NCI-H1092 treated with DMSO at 0.1 percent for 48 hours (cell line): ENCODE measurements at regions not wholly inside any gene's neighbourhood (a gene's known extent, or its start where the extent isn't known, plus 50 kb on each side); places are given as distances from the start of the nearest gene placed in this dataset.
"Not testable (repeated sequence)": the region's sequence is repeated elsewhere in the genome, so short reads cannot be mapped to it uniquely, and the experiment has no call there.

Source experiments
- DNase-seq: peaks from one replicate; lab custom pipeline; 2025; lab: John Stamatoyannopoulos, UW

DNA sequence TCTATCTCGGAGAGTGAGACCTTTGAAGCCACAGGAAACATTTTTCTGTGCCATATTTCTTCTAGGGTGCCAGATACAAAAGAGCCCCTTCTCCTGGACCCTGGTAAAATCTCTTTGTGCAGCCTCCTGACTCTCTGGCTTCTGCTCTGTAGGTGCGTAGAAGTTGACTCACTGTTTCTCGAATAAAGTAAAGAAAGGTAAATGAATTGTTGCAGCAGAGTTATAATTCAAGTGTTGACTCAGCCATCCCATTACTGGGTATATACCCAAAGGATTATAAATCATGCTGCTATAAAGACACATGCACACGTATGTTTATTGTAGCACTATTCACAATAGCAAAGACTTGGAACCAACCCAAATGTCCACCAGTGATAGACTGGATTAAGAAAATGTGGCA is 371.0 kb downstream of the OSTF1 start:
- not testable (repeated sequence) for DNase-seq

DNA sequence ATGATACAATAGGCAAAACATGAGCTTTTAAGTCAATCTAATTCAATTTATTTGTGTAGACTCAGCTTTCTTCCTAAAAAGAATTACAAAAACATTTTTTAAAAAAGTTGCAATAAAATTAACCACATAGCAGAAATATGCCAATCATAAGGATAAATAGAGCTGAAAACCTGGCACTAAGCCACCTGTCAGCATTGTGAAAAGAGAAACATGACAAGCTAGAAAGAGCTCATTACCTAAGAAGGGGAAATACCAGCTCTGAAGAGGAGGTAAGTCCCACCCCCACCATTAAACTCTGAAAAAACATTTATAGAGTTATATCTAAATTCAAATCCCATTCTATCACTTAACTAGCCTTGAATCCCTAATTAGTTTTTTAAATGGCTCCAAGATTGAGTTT is 372.9 kb downstream of the OSTF1 start:
- DNase-seq = no peak

DNA sequence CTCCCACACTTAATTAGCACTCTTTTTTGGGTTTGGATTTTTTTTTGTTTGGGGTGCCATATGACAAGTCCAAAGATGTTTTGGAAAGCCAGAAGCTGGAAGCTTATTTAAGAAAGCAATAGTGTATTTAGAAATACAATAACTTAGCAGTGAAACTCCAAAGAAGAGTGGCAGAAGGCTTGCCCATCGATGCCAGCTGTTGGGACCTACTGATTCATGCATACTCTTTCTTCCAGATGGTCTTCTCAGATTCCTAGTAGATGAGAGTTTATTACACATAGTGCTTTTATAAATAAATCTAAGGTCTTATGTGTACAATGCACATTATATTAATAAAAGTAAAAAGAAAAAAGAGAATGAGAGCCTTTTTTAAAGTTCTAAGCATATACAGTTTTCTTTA is 374.6 kb downstream of the OSTF1 start:
- no peak for DNase-seq

DNA sequence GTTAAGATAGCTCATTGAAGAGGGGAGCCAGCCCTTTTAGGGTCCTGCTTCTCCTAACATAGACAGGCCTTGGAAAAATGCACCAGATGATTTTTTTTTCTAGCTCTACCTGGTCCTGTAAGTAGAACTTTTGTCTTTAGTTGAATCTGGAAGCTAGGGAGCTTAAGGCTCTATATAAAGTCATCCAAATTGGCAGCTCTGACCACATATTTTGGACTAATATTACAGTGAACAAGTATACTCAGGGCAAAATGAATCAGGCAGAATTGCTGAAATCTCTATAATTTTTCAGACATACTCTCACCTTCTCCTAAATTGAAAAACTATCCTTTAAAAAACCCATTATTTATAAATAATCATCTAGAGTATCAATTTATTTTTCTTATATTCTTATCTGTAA is 375.6 kb downstream of the OSTF1 start:
- no peak for DNase-seq

DNA sequence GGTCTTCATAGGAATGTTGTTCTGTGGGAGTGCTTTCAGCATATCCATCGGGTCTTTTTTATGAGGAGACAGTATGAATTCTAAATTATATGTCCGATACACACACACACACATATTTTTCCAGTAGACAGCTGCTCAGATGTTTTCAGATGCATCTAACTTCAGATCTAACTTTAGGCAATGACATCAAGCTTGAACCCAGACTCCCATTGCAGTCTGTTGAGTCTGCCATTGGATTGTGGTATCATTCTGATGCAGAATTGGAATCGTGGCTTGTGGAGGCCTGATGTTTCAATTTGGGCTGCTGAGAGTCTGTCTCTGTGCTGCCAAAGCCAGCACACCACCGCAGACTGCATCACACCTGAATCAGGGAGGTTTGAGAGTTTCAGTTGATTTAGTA is 376.4 kb downstream of the OSTF1 start:
- no peak for DNase-seq

DNA sequence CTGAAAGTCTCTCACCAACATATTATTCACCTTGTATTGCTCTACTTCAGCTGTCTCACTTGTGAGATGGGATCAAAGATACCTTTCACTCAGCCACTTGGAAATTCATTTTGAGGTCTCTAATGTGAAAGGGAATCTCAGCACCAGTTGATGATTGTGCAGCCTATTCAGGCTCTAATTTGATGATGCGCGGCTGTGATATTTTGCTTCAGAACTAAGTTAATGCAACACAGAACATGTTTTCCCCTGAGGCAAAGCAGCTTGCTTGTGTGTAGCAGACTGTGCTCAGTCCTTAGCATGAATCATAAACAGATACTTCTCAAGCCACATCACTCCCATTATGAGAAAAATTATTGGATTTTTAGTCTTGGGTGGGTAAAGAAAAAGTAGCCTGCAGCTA is 378.8 kb downstream of the OSTF1 start:
- no peak for DNase-seq

DNA sequence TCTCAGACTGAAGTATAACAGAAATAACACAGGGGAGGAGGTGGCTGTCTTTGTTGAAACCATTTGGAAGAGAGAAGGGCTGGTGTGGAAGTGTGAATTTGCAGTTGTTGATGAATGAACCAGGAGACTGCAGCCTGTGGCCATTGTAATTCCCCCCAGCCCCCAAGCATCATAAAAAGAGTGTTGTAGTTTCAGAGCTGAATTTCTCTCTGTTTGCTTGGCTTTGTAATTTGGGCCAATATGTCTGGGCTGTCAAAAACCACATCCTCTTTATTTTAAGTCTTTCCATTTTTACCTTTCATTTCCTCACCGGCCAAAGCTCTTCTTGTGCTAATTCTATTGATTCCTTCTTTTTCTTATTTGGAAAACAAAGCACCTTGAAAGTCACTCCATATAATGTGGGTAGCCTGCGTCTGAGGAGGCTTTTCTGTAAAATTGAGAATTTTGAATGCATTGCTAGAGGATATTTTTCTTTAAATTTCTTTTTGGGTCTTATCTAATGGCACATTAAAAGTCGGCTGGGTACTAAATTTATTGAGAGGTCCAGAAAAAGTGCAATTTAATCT is 383.3 kb downstream of the OSTF1 start:
- DNase-seq = no peak

DNA sequence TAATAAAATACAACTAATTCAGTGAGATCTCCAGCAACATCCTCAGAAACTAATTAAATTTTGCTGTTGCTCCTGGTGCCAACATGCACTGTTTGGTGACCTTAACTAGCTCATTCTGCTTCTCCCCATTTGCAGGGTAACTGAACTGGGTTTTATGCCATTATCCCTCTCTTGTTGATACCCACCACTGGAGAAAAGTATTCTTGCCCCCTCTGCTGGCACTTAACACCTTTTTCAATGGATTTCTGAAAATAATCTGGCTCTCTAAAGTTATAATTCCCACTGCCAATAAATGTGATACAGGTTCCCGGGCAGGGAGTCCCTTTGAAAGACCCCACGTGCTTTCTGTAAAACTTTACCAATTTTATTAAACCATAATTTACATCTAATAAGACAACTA is 394.3 kb downstream of the OSTF1 start:
- no peak for DNase-seq

DNA sequence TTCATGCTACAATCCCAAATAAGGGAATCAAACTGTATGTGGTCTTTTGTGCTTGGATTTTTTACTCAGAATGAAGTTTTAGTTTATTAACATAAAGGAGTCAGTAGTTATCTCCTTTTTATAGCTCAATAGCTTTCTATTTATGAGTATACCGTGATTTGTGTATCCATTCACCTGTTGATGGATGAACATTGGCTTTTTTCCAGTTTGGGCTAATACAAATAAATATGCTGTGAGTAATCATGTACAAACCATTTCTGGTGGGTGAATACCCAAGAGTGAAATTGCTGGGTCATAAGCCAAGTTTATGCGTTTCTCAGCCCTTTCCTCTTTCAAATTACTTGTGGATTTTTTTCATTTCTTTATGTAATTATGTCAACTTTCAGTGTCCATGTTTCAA is 395.3 kb downstream of the OSTF1 start:
- no peak for DNase-seq

DNA sequence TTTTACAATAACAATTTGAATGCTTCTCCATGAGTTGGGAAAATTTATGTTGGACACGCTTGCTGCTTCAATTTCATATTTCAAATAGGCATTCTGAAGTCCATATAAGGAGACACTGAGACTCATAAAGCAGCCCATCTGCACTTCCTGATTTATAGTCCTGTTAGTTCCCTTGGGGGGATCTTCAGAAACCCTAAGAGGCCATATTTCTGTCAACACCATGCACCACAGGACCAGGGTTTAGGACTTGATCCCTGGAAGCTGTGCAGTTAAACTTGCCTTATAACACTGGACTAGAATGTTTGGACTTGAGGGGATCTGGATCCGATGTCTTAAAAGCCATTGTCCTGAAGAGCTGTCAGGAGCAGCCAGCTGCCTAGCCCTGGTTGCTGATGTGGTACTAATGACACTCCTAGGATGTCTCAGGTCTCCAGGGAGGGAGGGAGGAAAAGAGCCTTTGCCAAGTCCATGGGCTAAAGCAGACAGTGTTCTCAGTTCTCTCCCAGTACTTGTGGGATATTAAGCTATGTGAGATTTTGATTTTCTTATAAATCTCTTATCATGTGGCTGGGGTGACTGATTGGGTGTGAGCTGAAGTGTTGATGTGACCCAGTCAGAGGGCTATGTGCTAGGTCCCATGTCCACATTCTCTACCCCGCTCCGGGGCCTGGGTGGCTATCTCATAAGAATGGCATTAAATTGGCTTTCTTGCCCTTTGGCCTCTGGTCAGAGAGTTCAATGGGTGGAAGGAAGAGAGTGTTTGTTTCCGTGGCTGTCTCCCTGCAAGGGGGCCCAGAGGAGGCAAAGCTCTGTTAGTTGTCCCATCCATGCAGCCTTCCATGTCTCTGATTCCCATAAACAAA is 399.8 kb downstream of the OSTF1 start:
- peak; percentile 14 for DNase-seq

DNA sequence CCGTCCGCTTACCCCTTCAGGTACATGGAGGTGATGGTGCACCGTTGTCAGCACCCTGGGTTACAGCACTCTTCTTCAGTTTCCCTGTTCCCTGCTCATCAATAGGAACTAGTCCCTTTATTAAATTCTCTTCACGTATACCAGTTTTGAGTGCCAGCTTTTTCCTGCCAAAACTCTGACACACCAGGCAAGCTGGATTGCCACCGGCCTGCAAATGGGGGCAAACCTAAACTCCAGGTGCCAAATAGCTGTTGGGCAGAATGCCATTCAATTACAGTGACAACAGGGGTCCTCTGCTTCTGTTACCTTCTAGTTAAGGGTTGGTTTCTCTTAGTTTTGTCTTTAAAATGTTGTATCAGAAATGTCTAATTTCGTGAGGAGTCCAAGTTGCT is 400.4 kb downstream of the OSTF1 start:
- DNase-seq = peak; percentile 46

DNA sequence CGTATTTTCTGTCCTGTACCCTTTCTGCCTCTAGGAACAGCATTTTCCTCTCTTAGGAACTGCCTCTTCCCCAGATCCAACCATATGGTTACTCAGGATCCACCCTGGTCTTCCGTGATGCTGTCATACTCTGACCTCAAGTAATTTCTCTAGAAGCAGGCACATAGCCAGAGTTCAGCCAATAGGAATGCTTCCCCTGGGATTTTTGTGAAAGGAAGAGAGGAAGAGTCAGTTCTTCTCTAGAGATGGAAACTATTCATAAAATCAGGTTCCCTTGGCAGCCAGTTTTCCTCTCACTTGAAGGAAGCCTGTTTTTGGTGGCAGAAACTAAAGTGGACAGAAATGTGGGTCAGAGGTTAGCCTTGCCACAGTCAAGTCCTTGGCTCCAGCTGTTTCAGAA is 400.1 kb upstream of the PCSK5 start:
- no peak for DNase-seq

DNA sequence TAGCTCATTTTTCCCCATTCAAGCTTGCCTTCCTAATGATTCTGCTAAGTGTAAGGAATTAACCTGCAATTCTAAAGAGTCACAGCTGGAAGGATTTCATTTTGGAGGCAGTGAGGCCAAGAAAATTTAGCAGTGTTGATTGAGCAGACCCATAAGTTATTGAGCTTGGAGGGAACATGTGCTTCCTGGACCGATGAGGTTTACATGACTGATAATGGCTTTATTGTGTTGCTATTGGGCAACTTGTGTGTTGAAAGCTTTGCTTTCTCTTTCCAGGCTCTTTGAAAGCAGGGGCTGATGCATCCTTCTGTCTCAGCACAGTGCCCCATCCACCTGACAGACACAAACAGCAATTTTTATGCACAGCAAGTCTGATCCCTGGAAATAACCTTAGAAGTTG is 398.9 kb upstream of the PCSK5 start:
- no peak for DNase-seq

DNA sequence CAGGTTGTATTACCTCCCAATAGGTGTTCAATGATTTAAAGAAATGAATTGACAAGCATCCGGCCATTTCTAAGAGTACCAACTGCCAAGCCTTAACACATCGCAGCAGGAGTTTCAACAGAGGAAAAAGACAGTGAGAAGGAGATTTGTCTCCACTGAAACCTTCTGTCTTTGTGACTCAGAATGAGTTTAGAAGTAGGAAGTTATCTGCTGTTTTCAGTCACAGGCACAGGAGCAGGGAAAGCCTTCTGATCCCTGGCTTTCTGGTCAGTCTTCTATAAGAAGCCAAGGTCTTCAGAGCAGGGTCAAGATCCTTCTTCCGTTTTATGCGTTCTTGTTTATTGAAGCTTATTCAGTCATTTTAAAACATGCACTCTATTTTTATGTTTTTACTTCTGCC is 390.7 kb upstream of the PCSK5 start:
- no peak for DNase-seq

DNA sequence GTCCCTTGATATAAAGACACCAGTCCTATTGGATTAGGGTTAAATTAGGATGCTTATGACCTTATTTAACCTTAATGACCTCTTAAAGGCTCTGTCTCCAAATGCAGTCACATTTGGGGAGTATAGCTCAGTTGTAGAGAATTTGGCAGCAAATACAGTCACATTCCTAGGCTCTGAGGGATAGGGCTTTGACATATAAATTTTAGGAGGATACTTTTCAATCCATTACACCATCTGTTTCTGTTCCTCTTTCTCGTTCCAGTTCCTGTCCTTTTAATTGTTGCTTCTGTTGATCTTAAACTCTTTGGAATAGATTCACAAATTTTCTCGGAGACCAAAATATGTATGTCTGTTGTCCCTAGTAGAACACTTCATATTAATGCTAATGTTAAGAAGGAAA is 390.0 kb upstream of the PCSK5 start:
- no peak for DNase-seq

DNA sequence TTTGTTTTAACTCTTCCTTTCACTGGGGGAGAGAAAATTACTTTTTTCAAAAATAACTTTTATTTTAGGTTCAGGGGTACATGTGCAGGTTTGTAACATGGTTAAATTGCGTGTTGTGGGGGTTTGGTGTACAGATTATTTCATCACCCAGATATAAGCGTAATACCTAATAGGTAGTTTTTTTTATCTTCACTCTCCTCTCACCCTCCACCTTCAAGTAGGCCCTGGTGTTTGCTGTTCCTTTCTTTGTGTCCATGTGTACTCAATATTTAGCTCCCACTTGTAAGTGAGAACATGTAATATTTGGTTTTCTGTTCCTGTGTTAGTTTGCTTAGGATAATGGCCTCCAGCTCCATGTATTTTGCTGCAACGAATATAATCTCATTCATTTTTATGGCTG is 389.5 kb upstream of the PCSK5 start:
- DNase-seq = not testable (repeated sequence)

DNA sequence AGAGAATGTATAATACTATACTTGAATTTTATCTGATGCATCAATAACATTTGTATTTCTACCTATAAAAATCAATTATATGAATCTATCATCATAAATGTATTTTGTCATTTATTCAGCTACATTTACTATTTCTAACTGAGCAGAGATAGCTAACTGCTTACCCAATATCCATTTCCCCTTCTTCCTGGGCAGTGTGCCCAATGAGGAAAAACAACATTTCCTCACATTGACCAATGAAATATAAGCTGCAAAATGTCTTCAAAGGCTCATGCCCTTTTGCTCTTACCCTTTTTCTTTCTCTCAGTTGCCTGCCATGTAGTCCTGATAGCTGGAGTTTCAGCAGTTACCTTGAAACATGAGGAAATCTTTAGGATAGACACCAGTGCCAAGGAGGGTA is 385.8 kb upstream of the PCSK5 start:
- no peak for DNase-seq

DNA sequence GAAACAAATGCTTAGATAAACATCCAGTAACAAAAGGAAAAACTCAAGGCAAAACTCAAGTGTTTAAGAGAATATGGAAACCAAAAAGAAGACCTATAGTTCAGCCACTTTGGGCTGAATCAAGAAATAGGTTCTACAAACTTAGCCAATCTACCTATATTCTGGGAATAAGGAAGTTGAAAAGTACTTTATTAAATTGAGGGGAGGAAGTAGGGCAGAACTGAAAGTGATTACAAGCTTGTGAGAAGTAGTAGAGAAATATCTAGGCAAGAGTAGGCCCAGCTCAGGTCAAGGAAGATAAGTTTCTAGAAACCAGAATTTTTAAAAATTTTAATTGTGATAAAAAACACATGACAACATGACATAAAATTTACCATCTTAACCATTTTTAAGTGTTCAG is 384.8 kb upstream of the PCSK5 start:
- no peak for DNase-seq

DNA sequence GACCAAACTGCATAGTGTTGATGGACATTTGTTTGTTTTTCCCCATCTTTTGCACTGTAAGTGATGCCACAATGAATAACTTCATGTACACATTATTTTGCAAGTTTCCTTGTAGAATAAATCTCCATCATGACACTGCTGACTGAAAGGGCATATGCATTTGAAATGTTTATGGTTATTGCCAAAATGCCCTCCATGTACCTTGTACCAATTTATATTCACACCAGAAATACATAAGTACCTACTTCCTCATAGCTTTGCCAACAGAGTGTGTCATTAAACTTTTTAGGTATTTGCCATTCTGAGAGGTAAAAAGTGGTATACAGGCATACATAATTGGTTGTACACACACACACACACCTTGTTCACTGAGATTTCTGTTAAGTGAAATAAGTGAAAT is 361.0 kb upstream of the PCSK5 start:
- DNase-seq = no peak

DNA sequence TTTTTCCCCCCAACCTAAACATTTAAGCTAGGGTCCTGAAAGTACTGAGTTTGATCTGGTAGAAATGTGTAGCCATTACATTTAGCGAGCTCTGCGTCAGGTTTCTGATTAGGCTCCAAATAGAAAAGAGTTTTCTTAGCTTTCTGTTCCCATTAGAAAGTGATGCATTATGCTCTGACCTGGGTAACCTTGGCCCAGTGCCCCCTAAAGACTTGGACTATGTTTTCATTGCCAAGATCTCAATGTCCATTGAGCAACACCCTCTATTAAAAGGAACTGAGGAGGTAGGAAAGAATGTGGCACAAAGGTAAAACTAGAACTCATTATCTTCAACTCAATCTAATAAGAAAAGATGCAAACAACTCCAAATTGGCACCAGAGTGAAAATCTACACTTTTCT is 358.9 kb upstream of the PCSK5 start:
- no peak for DNase-seq

DNA sequence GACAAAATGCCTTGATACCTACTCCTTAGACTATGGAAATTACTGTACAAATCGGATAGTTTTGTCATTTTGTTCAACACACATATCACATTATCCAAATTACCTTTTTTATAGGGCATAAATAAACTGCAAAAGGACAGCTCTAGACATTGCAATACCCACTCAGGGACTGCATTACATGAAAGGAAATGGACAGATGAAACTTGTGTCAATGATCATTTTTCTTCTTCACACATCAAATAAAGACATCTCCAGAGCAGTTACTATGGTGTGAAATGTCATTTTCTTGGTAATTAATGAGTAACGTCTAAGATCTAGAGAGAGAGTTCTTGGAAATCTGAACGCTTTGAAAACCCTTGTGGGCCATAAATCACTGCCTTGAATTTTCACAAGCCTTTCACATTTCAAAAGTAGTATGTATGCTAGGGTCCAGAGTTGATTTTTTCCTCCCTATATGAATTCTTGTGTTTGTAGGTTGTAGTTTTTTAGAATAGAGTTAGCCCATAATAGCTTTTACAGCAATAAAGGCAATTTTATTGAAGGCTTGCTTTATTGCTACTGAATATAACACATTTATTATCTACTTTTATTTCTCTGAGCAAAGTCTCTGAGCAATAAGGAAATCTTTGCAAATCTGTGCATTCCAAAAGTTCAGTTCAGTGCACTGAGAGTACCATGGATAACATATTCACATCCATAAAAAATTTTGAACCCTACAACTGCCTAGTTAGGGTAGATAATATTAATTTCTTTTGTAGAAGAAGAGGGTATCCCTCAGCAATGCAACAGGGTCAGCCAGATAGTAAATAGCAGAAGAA is 358.0 kb upstream of the PCSK5 start:
- no peak for DNase-seq

DNA sequence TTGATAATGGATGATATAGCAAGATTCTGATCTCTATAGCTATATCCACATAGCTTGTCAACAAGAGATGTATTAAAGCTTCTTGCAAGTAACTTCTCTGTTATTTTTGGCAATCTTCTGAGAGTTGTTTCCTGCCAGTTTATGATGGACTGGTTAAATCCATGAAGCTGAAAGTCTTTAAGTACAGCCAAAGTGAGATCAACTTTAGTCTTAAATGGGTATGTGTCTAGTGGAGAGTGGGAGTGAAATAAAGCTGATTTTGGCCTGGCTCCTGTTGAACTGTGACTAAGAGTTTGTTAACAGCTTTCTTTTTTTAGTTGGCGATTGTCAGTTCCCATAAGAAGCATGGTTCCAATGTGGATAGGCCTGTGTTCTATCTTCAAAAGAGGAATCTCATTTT is 350.9 kb upstream of the PCSK5 start:
- no peak for DNase-seq

DNA sequence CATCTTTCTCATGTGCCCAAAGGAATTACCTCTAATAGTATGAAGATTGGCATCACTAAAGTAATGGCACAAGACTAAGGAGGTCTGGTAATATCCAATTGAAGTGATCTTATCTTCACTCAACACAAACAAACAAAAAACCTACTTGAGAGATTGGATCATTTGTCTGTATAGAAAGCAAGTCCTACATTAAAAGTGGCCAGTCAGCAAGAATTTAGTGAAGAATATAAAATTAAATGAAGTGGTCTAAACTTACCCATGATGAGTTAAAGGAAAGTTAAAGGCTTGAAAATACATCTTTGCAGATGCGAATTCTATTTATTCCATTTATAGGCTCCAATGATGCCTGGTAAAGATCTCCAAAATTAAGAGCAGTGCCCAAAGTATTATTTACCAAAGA is 350.3 kb upstream of the PCSK5 start:
- no peak for DNase-seq
